ENCODE measurements at regions not wholly inside any gene's neighbourhood (a gene's known extent, or its start where the extent isn't known, plus 50 kb on each side); places are given as distances from the start of the nearest gene placed in this dataset.

DNA sequence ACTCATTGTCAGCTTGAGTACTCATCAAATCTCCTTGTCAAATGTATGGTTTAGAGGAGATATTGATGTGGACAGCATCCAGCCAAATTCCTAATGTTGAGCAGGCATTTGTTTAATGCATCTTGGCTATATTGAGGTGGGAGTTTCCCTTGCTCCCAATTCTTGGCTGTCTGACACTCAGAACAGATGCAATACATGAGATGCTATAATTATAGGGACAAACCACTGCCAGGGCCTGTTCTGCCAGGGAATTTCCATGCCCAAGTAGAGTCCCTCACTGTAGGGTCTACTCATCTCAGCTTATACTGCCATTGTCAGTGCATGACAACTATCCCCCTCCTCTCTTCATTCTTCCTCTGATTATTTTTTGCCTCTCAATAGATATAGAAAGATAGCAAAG is 392.0 kb upstream of the KCNN2 start:
- TF ChIP-seq POLR2A (IDR thresholded peaks at IDR 0.05): no peak
- TF ChIP-seq, protein P1, sequence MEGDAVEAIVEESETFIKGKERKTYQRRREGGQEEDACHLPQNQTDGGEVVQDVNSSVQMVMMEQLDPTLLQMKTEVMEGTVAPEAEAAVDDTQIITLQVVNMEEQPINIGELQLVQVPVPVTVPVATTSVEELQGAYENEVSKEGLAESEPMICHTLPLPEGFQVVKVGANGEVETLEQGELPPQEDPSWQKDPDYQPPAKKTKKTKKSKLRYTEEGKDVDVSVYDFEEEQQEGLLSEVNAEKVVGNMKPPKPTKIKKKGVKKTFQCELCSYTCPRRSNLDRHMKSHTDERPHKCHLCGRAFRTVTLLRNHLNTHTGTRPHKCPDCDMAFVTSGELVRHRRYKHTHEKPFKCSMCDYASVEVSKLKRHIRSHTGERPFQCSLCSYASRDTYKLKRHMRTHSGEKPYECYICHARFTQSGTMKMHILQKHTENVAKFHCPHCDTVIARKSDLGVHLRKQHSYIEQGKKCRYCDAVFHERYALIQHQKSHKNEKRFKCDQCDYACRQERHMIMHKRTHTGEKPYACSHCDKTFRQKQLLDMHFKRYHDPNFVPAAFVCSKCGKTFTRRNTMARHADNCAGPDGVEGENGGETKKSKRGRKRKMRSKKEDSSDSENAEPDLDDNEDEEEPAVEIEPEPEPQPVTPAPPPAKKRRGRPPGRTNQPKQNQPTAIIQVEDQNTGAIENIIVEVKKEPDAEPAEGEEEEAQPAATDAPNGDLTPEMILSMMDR (IDR thresholded peaks at IDR 0.05): no peak
- H3K4me1 ChIP-seq: no peaks in the 10 kb centered on the region
- no peak overlapping the region for H3K27ac ChIP-seq
- no peaks in the 10 kb centered on the region for H3K36me3 ChIP-seq
- H3K9me3 ChIP-seq: no peaks in the 10 kb centered on the region
- ATAC-seq: no peak
- no peak for DNase-seq
- intact Hi-C loops (cut with DNase I): no loop called here
- H3K4me3 ChIP-seq: no peak overlapping the region
- H3K27me3 ChIP-seq: no peaks in the 10 kb centered on the region

DNA sequence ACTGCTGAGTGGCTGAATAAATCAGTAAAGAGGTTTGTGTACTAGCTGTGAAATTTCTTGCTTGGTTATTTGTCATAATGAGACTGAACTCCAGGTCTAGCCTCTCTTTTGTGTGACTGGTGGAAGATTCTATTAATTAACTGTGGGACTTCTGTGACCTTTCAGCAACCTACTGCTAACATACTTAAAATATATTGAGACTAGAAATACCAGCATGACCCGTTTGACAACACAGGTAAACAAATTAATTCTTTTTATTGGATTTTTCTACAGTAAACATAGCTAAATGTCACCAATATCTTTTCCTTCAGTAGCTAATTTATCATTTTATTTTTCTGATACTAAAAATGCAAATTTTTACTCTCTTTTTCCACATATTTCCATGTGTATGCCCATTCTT is 390.4 kb upstream of the KCNN2 start:
- DNase-seq (no peak), ATAC-seq (no peak)
- H3K27me3 ChIP-seq: no peaks in the 10 kb centered on the region
- no peaks in the 10 kb centered on the region for H3K4me1 ChIP-seq
- WGBS (ENCODE audit: insufficient coverage, low coverage, low lambda C conversion rate, missing lambda C conversion rate): 25% methylated on average over 1 of the region's 1 CpG
- H3K36me3 ChIP-seq: no peaks in the 10 kb centered on the region
- no peak overlapping the region for H3K27ac ChIP-seq
- TF ChIP-seq, protein P1 (IDR thresholded peaks at IDR 0.05): no peak
- TF ChIP-seq POLR2A (IDR thresholded peaks at IDR 0.05): no peak
- no peaks in the 10 kb centered on the region for H3K9me3 ChIP-seq
- intact Hi-C loops (cut with DNase I): no loop called here
- H3K4me3 ChIP-seq: no peak overlapping the region

DNA sequence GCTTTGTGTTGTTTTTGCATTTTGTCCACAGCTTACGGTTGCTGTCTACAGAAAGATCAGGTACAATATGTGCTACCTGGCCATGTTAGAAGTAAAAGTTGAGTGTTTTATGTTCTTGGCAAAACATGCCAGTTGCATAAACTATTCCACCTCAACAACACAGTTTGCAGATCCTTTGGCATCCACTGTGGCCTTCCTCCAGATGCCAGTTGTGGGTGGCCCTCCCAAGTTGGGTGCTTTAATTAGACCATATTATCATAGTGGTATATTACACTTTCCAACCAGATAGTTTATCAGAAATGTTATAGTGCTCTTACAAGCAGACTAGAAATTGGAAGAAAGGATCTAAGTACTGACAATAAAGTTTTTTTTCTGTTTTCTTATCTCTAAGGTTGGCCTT is 386.9 kb upstream of the KCNN2 start:
- ATAC-seq (no peak), DNase-seq (no peak)
- TF ChIP-seq, protein P1 (IDR thresholded peaks at IDR 0.05): no peak
- TF ChIP-seq POLR2A (IDR thresholded peaks at IDR 0.05): no peak
- H3K9me3 ChIP-seq: no peaks in the 10 kb centered on the region
- no peaks in the 10 kb centered on the region for H3K36me3 ChIP-seq
- no peaks in the 10 kb centered on the region for H3K27me3 ChIP-seq
- 53% methylated on average over 1 of the region's 1 CpG for WGBS (ENCODE audit: insufficient coverage, low coverage, low lambda C conversion rate, missing lambda C conversion rate)
- no peaks in the 10 kb centered on the region for H3K4me1 ChIP-seq
- intact Hi-C loops (cut with DNase I): no loop called here
- H3K27ac ChIP-seq: no peak overlapping the region
- H3K4me3 ChIP-seq: no peak overlapping the region

DNA sequence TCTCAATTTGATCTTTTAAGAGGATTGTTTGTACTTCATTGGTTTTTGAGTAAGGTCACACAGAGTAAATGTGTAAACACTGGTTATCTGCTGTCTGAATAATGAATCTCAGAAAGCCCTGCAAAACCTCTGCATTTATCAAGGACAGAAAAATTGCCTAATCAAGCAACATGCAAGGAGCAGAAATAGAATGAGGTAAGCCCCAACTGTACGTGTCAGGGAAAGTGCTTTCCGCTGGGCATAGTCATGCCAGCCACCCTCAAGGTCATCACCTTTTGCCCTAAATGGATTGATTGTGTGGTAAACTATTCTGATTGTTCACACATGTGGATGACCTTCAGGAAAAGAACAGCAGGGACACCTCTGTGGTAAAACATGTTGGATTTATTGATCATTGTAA is 376.9 kb upstream of the KCNN2 start:
- H3K4me1 ChIP-seq: no peaks in the 10 kb centered on the region
- ATAC-seq: no peak
- intact Hi-C loops (cut with DNase I): no loop called here
- DNase-seq: no peak
- TF ChIP-seq, protein P1 (IDR thresholded peaks at IDR 0.05): no peak
- no peak for TF ChIP-seq POLR2A (IDR thresholded peaks at IDR 0.05)
- H3K27ac ChIP-seq: no peak overlapping the region
- H3K4me3 ChIP-seq: no peak overlapping the region
- H3K27me3 ChIP-seq: no peaks in the 10 kb centered on the region
- H3K9me3 ChIP-seq: no peaks in the 10 kb centered on the region
- no peaks in the 10 kb centered on the region for H3K36me3 ChIP-seq
- WGBS (ENCODE audit: insufficient coverage, low coverage, low lambda C conversion rate, missing lambda C conversion rate): 18% methylated on average over 2 of the region's 2 CpGs

DNA sequence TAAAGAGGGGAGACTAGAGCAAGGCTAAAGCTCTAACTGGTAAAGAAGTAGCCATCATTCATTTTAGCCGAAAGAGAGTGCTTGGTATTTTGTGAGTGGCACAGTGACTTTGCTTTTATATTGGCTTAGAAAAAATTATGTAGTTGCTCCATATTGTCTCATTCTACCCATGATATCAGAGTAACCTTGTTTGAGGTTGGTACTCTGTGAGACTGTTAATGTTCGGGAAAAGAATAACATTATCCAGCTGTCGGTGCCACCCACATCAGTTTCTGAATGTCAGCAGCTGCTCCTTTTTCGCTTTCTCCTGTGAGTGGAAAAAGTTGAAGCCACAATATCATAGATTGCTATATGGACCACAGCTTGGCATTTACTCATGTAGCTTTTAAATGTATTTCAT is 376.4 kb upstream of the KCNN2 start:
- ATAC-seq (no peak), DNase-seq (no peak)
- Histone ChIP-seq H3K27ac (no peak overlapping the region), H3K36me3 (no peaks in the 10 kb centered on the region), H3K4me1 (no peaks in the 10 kb centered on the region), H3K27me3 (no peaks in the 10 kb centered on the region), H3K9me3 (no peaks in the 10 kb centered on the region), H3K4me3 (no peak overlapping the region)
- WGBS (ENCODE audit: insufficient coverage, low coverage, low lambda C conversion rate, missing lambda C conversion rate): 77% methylated on average over 4 of the region's 4 CpGs
- intact Hi-C loops (cut with DNase I): no loop called here
- no peak for TF ChIP-seq POLR2A (IDR thresholded peaks at IDR 0.05)
- TF ChIP-seq, protein P1 (IDR thresholded peaks at IDR 0.05): no peak

All from right lobe of liver (tissue), 6 donors.